HL-60 (cell line): ENCODE measurements at regions not wholly inside any gene's neighbourhood (a gene's known extent, or its start where the extent isn't known, plus 50 kb on each side); places are given as distances from the start of the nearest gene placed in this dataset.

Experiments
- CTCF ChIP-seq: IDR thresholded peaks from one replicate; pipeline ENCODE4 v1.5.1; 2011; ENCODE audit warnings: low read length, control low read depth, inconsistent platforms; ENCODE audit not compliant: insufficient read depth
- POLR2AphosphoS5 ChIP-seq: IDR thresholded peaks from 2 replicates; pipeline ENCODE4 v1.6.1; 2012; ENCODE audit warnings: low read depth
- TF ChIP-seq, protein P1 (sequence below): IDR thresholded peaks from 2 replicates; pipeline ENCODE4 v1.6.1; 2012; ENCODE audit warnings: low read depth; ENCODE audit not compliant: insufficient replicate concordance

DNA sequence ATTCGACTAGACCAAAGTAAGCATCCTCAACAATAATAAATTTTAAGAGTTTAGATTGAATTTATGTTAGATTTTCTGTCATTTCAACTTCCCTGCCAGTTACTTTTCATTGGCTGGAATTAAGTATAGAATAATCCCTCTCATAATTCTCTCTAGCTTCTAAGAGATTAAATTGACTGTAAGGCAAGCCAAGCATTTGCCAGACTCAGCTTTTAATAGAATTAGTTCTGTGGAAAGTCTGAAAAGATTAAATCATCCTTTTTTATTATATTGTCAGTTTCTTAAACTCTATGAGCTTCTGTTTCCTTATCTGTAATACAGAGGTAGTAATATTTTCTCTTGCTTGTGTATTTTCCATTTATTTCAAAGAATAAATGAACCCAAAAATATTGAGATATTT is 77.9 kb upstream of the ZNF804A start:
- TF ChIP-seq, protein P1, sequence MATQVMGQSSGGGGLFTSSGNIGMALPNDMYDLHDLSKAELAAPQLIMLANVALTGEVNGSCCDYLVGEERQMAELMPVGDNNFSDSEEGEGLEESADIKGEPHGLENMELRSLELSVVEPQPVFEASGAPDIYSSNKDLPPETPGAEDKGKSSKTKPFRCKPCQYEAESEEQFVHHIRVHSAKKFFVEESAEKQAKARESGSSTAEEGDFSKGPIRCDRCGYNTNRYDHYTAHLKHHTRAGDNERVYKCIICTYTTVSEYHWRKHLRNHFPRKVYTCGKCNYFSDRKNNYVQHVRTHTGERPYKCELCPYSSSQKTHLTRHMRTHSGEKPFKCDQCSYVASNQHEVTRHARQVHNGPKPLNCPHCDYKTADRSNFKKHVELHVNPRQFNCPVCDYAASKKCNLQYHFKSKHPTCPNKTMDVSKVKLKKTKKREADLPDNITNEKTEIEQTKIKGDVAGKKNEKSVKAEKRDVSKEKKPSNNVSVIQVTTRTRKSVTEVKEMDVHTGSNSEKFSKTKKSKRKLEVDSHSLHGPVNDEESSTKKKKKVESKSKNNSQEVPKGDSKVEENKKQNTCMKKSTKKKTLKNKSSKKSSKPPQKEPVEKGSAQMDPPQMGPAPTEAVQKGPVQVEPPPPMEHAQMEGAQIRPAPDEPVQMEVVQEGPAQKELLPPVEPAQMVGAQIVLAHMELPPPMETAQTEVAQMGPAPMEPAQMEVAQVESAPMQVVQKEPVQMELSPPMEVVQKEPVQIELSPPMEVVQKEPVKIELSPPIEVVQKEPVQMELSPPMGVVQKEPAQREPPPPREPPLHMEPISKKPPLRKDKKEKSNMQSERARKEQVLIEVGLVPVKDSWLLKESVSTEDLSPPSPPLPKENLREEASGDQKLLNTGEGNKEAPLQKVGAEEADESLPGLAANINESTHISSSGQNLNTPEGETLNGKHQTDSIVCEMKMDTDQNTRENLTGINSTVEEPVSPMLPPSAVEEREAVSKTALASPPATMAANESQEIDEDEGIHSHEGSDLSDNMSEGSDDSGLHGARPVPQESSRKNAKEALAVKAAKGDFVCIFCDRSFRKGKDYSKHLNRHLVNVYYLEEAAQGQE = no peak
- TF ChIP-seq CTCF (no peak), POLR2AphosphoS5 (no peak)
